ENCODE measurements at regions not wholly inside any gene's neighbourhood (a gene's known extent, or its start where the extent isn't known, plus 50 kb on each side); places are given as distances from the start of the nearest gene placed in this dataset.

GRCh38 chr13:97141097-97141496, 81.0 kb upstream of the MBNL2 start:
- intact Hi-C loops (cut with micrococcal nuclease) = loop anchor here (1.0 kb wide), 1 partner anchor 15 kb away; no protein-coding TSS in a partner anchor
- Mint-ChIP-seq H3K9me3 (no peaks in the 10 kb centered on the region), H3K36me3 (ENCODE audit: low read depth) (no peaks in the 10 kb centered on the region), H3K4me3 (no peak overlapping the region), H3K27ac (no peak overlapping the region), H3K27me3 (ENCODE audit: low read depth) (peaks cover 12% of the 10 kb centered on the region), H3K4me1 (ENCODE audit: low read depth) (peaks cover 11% of the 10 kb centered on the region)
- CTCF ChIA-PET = interaction anchor here (0.7 to 1.6 kb wide), 4 partner anchors 16 to 1507 kb away, joined by 4 to 7 read pairs (median 6); no protein-coding TSS in a partner anchor
- no peak for DNase-seq

- no peaks in the 10 kb centered on the region for H3K9me3 Mint-ChIP-seq
- CTCF ChIA-PET = interaction anchor here (0.7 to 1.6 kb wide), 6 partner anchors 17 to 1507 kb away, joined by 3 to 7 read pairs (median 5); no protein-coding TSS in a partner anchor
- peaks cover 12% of the 10 kb centered on the region for H3K27me3 Mint-ChIP-seq (ENCODE audit: low read depth)
- no peaks in the 10 kb centered on the region for H3K36me3 Mint-ChIP-seq (ENCODE audit: low read depth)
- peaks cover 11% of the 10 kb centered on the region for H3K4me1 Mint-ChIP-seq (ENCODE audit: low read depth)
- H3K4me3 Mint-ChIP-seq = no peak overlapping the region
- H3K27ac Mint-ChIP-seq = no peak overlapping the region
- intact Hi-C loops (cut with micrococcal nuclease) = loop anchor here (1.0 kb wide), 1 partner anchor 15 kb away; no protein-coding TSS in a partner anchor
- peak; percentile 57 for DNase-seq
These were observed 80.5 kb upstream of the MBNL2 start for GRCh38 chr13:97141564-97142005.

GRCh38 chr13:97142452-97142851, 79.7 kb upstream of the MBNL2 start:
- Mint-ChIP-seq H3K27me3 (ENCODE audit: low read depth) (peaks cover 12% of the 10 kb centered on the region), H3K27ac (no peak overlapping the region), H3K4me3 (no peak overlapping the region), H3K36me3 (ENCODE audit: low read depth) (no peaks in the 10 kb centered on the region), H3K4me1 (ENCODE audit: low read depth) (peaks cover 11% of the 10 kb centered on the region), H3K9me3 (no peaks in the 10 kb centered on the region)
- CTCF ChIA-PET = interaction anchor here (1.1 to 1.8 kb wide), 5 partner anchors 15 to 33 kb away, joined by 3 to 6 read pairs (median 4); no protein-coding TSS in a partner anchor
- intact Hi-C loops (cut with micrococcal nuclease) = no loop called here
- no peak for DNase-seq

GRCh38 chr13:97145057-97145456, 77.1 kb upstream of the MBNL2 start:
- intact Hi-C loops (cut with micrococcal nuclease) = loop anchor here (2.0 kb wide), 1 partner anchor 28 kb away; no protein-coding TSS in a partner anchor
- DNase-seq = no peak
- Mint-ChIP-seq H3K4me3 (no peak overlapping the region), H3K27me3 (ENCODE audit: low read depth) (peaks cover 5% of the 10 kb centered on the region), H3K9me3 (no peaks in the 10 kb centered on the region), H3K27ac (no peak overlapping the region), H3K4me1 (ENCODE audit: low read depth) (peaks cover 11% of the 10 kb centered on the region), H3K36me3 (ENCODE audit: low read depth) (no peaks in the 10 kb centered on the region)
- CTCF ChIA-PET = interaction anchor here (1.4 kb wide), 1 partner anchor 35 kb away, joined by 4 read pairs; no protein-coding TSS in a partner anchor

- no peak for DNase-seq
- intact Hi-C loops (cut with micrococcal nuclease) = no loop called here
- Mint-ChIP-seq H3K4me1 (ENCODE audit: low read depth) (no peaks in the 10 kb centered on the region), H3K36me3 (ENCODE audit: low read depth) (no peaks in the 10 kb centered on the region), H3K4me3 (no peak overlapping the region), H3K9me3 (no peaks in the 10 kb centered on the region), H3K27ac (no peak overlapping the region), H3K27me3 (ENCODE audit: low read depth) (peaks cover 2% of the 10 kb centered on the region)
- CTCF ChIA-PET = interaction anchor here (1.2 kb wide), 1 partner anchor 40 kb away, joined by 5 read pairs; no protein-coding TSS in a partner anchor
These were observed 73.2 kb upstream of the MBNL2 start for GRCh38 chr13:97148894-97149293.

- Mint-ChIP-seq H3K36me3 (ENCODE audit: low read depth) (peaks cover 1% of the 10 kb centered on the region), H3K4me1 (ENCODE audit: low read depth) (no peaks in the 10 kb centered on the region), H3K4me3 (no peak overlapping the region), H3K27ac (no peak overlapping the region), H3K27me3 (ENCODE audit: low read depth) (no peaks in the 10 kb centered on the region), H3K9me3 (no peaks in the 10 kb centered on the region)
- CTCF ChIA-PET = interaction anchor here (1.0 kb wide), 1 partner anchor 52 kb away, joined by 3 read pairs; no protein-coding TSS in a partner anchor
- intact Hi-C loops (cut with micrococcal nuclease) = no loop called here
- DNase-seq = no peak
These were observed 61.7 kb upstream of the MBNL2 start for GRCh38 chr13:97160421-97160820.

GRCh38 chr13:97161582-97162231, 60.4 kb upstream of the MBNL2 start:
- no peaks in the 10 kb centered on the region for H3K9me3 Mint-ChIP-seq
- intact Hi-C loops (cut with micrococcal nuclease) = no loop called here
- H3K27me3 Mint-ChIP-seq (ENCODE audit: low read depth) = no peaks in the 10 kb centered on the region
- DNase-seq = no peak
- no peak overlapping the region for H3K27ac Mint-ChIP-seq
- H3K4me3 Mint-ChIP-seq = no peak overlapping the region
- H3K36me3 Mint-ChIP-seq (ENCODE audit: low read depth) = peaks cover 1% of the 10 kb centered on the region
- CTCF ChIA-PET = interaction anchor here (0.6 to 1.0 kb wide), 3 partner anchors 18 to 87 kb away, joined by 3 read pairs; no protein-coding TSS in a partner anchor
- H3K4me1 Mint-ChIP-seq (ENCODE audit: low read depth) = no peaks in the 10 kb centered on the region

GRCh38 chr13:97165502-97166425, 56.4 kb upstream of the MBNL2 start:
- CTCF ChIA-PET = no interaction called here

GRCh38 chr13:97171136-97171535, 51.0 kb upstream of the MBNL2 start:
- CTCF ChIA-PET = no interaction called here
- H3K4me1 Mint-ChIP-seq (ENCODE audit: low read depth) = no peaks in the 10 kb centered on the region

More at GRCh38 chr13:97165502-97166425, 56.4 kb upstream of the MBNL2 start:
- Mint-ChIP-seq H3K27ac (no peak overlapping the region), H3K27me3 (ENCODE audit: low read depth) (peaks cover 2% of the 10 kb centered on the region), H3K4me3 (no peak overlapping the region), H3K36me3 (ENCODE audit: low read depth) (no peaks in the 10 kb centered on the region), H3K4me1 (ENCODE audit: low read depth) (no peaks in the 10 kb centered on the region), H3K9me3 (no peaks in the 10 kb centered on the region)
- intact Hi-C loops (cut with micrococcal nuclease) = no loop called here
- DNase-seq = no peak

More at GRCh38 chr13:97171136-97171535, 51.0 kb upstream of the MBNL2 start:
- H3K27me3 Mint-ChIP-seq (ENCODE audit: low read depth) = peaks cover 4% of the 10 kb centered on the region
- intact Hi-C loops (cut with micrococcal nuclease) = no loop called here
- H3K4me3 Mint-ChIP-seq = no peak overlapping the region
- H3K9me3 Mint-ChIP-seq = no peaks in the 10 kb centered on the region
- no peak overlapping the region for H3K27ac Mint-ChIP-seq
- no peak for DNase-seq
- no peaks in the 10 kb centered on the region for H3K36me3 Mint-ChIP-seq (ENCODE audit: low read depth)
